T-helper 9 cell (primary cell): ENCODE measurements at regions not wholly inside any gene's neighbourhood (a gene's known extent, or its start where the extent isn't known, plus 50 kb on each side); places are given as distances from the start of the nearest gene placed in this dataset.

ENCODE experiments used
- DNase-seq: peaks from one replicate; pipeline ENCODE4 v3.0.0-alpha.2; 2020

GRCh38 chr9:120291050-120291449 is 288.9 kb downstream of the CDK5RAP2 start:
- no peak for DNase-seq

GRCh38 chr9:120289990-120290975 is 289.7 kb downstream of the CDK5RAP2 start:
- DNase-seq: no peak

GRCh38 chr9:120289098-120289497 is 290.9 kb downstream of the CDK5RAP2 start:
- DNase-seq: no peak

- DNase-seq: no peak
Measured at GRCh38 chr9:120286530-120286929, 293.4 kb downstream of the CDK5RAP2 start.

- DNase-seq: no peak
Measured at GRCh38 chr9:120284821-120285220, 295.1 kb downstream of the CDK5RAP2 start.

GRCh38 chr9:120281665-120282064 is 298.3 kb downstream of the CDK5RAP2 start:
- no peak for DNase-seq

- DNase-seq: no peak
Measured at GRCh38 chr9:120267929-120268328, 312.0 kb downstream of the CDK5RAP2 start.

- no peak for DNase-seq
Measured at GRCh38 chr9:120265791-120266190, 314.2 kb downstream of the CDK5RAP2 start.

- no peak for DNase-seq
Measured at GRCh38 chr9:120264528-120264927, 315.4 kb downstream of the CDK5RAP2 start.

- no peak for DNase-seq
Measured at GRCh38 chr9:120263836-120264235, 316.1 kb downstream of the CDK5RAP2 start.

- no peak for DNase-seq
Measured at GRCh38 chr9:120261419-120261818, 318.5 kb downstream of the CDK5RAP2 start.

GRCh38 chr9:120259100-120259499 is 320.9 kb downstream of the CDK5RAP2 start:
- no peak for DNase-seq

- no peak for DNase-seq
Measured at GRCh38 chr9:120258096-120258495, 321.9 kb downstream of the CDK5RAP2 start.

GRCh38 chr9:120257483-120257882 is 322.5 kb downstream of the CDK5RAP2 start:
- no peak for DNase-seq

GRCh38 chr9:120256146-120256545 is 323.8 kb downstream of the CDK5RAP2 start:
- DNase-seq: no peak

GRCh38 chr9:120252248-120252647 is 327.7 kb downstream of the CDK5RAP2 start:
- no peak for DNase-seq

GRCh38 chr9:120242116-120242811 is 337.7 kb downstream of the CDK5RAP2 start:
- DNase-seq: no peak

- DNase-seq: no peak
Measured at GRCh38 chr9:120236596-120236995, 343.4 kb downstream of the CDK5RAP2 start.

- DNase-seq: no peak
Measured at GRCh38 chr9:120235081-120235480, 344.9 kb downstream of the CDK5RAP2 start.

- no peak for DNase-seq
Measured at GRCh38 chr9:120230227-120230626, 349.7 kb downstream of the CDK5RAP2 start.

- no peak for DNase-seq
Measured at GRCh38 chr9:120221844-120222243, 358.1 kb downstream of the CDK5RAP2 start.

- no peak for DNase-seq
Measured at GRCh38 chr9:120214332-120214731, 365.6 kb downstream of the CDK5RAP2 start.

GRCh38 chr9:120212853-120213200 is 367.1 kb downstream of the CDK5RAP2 start:
- DNase-seq: no peak
